ENCODE measurements at regions not wholly inside any gene's neighbourhood (a gene's known extent, or its start where the extent isn't known, plus 50 kb on each side); places are given as distances from the start of the nearest gene placed in this dataset.

DNA sequence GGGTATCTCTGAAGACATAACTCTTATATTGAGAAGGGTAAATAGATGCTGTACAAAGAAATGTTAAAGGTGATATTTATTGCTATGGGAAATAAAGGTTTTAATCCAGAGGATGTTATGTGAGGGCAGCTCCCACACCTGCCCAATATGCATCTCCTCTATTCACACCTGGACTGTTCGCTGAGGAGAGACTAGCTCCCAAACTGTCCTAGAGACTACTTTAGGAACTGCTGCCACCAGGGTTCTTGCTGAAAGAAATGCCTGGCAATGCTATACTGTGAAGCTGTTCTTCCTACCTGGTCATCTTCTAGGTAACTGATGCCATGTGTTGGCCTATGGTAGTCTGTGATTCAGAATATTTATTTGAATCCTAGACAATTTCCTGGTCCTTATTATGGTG lies 1421.5 kb upstream of the SPRY2 start:
- Histone ChIP-seq H3K14ac (replicated peaks; ENCODE audit: low read depth, low read length) (no peak overlapping the region), H4K5ac (ENCODE audit: low read depth, low read length) (no peak overlapping the region), H3K4me1 (ENCODE audit: control insufficient read depth, insufficient read depth, low read length) (no peaks in the 10 kb centered on the region), H2AK9ac (replicated peaks; ENCODE audit: low read depth, low read length, poor library complexity) (no peak overlapping the region), H3K4me3 (ENCODE audit: insufficient read depth, low read depth, low read length) (no peak overlapping the region), H3K79me1 (ENCODE audit: low read depth in 1 of 2, low read length in 2 of 2) (no peaks in the 10 kb centered on the region), H2BK120ac (ENCODE audit: low read depth, low read length) (no peak overlapping the region), H3K9me1 (ENCODE audit: insufficient read depth, low read length) (no peaks in the 10 kb centered on the region), H2BK20ac (ENCODE audit: low read depth, low read length) (no peak overlapping the region), H3K9me3 (ENCODE audit: control insufficient read depth, insufficient read depth, low read length) (peaks cover 5% of the 10 kb centered on the region), H3K9ac (ENCODE audit: low read depth, low read length) (no peak overlapping the region), H4K20me1 (ENCODE audit: insufficient read depth, low read length) (no peaks in the 10 kb centered on the region), H2BK5ac (ENCODE audit: low read depth, low read length, poor library complexity, severe bottlenecking) (no peak overlapping the region), H4K8ac (ENCODE audit: low read depth in 2 of 2, low read length in 2 of 2) (no peak overlapping the region), H3K36me3 (ENCODE audit: control insufficient read depth, insufficient read depth, low read length) (no peaks in the 10 kb centered on the region), H2AK5ac (ENCODE audit: low read depth, low read length) (no peak overlapping the region), H2AFZ (replicated peaks; ENCODE audit: low read length, poor library complexity) (no peak overlapping the region), H2BK15ac (ENCODE audit: low read depth, low read length) (no peak overlapping the region), H3K56ac (ENCODE audit: extremely low read depth, insufficient read depth, low read length) (no peak overlapping the region), H3K27me3 (ENCODE audit: control insufficient read depth, insufficient read depth, low read length) (no peaks in the 10 kb centered on the region), H3K4ac (ENCODE audit: low read depth, low read length) (no peak overlapping the region), H4K91ac (ENCODE audit: insufficient read depth, low read depth, low read length) (no peak overlapping the region), H3K4me2 (ENCODE audit: low read depth, low read length) (no peak overlapping the region), H3K18ac (ENCODE audit: low read depth, low read length) (no peak overlapping the region), H3K23ac (ENCODE audit: low read depth, low read length) (no peak overlapping the region), H3K27ac (ENCODE audit: insufficient read depth, low read length) (no peak overlapping the region)
- dilution Hi-C loops (cut with HindIII; ENCODE audit: low sequenced_read_pairs, unreplicated experiment) (no loop called here), in situ Hi-C loops (cut with MboI; ENCODE audit: low sequenced_read_pairs) (no loop called here), intact Hi-C loops (cut with micrococcal nuclease) (no loop called here)
- BruUV-seq (replicated peaks), result no TSS peak
- ChIA-PET CTCF (no interaction called here), POLR2A (ENCODE audit: unreplicated experiment) (no interaction called here)
- ATAC-seq (ENCODE audit: low read depth) (no peak), DNase-seq (no peak)
- WGBS, 2 experiments (ENCODE audit: extremely low coverage in 2 of 2, insufficient read length in 1 of 2), result no CpG with 5 or more reads among the region's 1 CpG
- TF ChIP-seq SMC3 (IDR thresholded peaks at IDR 0.05; ENCODE audit: low read depth, low read length), result no peak
- TF ChIP-seq POLR2A (IDR thresholded peaks at IDR 0.05; ENCODE audit: low read depth, low read length), result no peak
- TF ChIP-seq, protein P1, sequence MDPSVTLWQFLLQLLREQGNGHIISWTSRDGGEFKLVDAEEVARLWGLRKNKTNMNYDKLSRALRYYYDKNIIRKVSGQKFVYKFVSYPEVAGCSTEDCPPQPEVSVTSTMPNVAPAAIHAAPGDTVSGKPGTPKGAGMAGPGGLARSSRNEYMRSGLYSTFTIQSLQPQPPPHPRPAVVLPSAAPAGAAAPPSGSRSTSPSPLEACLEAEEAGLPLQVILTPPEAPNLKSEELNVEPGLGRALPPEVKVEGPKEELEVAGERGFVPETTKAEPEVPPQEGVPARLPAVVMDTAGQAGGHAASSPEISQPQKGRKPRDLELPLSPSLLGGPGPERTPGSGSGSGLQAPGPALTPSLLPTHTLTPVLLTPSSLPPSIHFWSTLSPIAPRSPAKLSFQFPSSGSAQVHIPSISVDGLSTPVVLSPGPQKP (IDR thresholded peaks at IDR 0.05; ENCODE audit: borderline replicate concordance, low read depth, low read length), result no peak
- no peak for TF ChIP-seq MXI1 (IDR thresholded peaks at IDR 0.05; ENCODE audit: borderline replicate concordance, low read depth, low read length)
- no peak for TF ChIP-seq MAFK (IDR thresholded peaks at IDR 0.05; ENCODE audit: low read depth, low read length)
- no peak for TF ChIP-seq CHD1 (IDR thresholded peaks at IDR 0.05; ENCODE audit: low read depth, low read length)
- TF ChIP-seq, protein P2, sequence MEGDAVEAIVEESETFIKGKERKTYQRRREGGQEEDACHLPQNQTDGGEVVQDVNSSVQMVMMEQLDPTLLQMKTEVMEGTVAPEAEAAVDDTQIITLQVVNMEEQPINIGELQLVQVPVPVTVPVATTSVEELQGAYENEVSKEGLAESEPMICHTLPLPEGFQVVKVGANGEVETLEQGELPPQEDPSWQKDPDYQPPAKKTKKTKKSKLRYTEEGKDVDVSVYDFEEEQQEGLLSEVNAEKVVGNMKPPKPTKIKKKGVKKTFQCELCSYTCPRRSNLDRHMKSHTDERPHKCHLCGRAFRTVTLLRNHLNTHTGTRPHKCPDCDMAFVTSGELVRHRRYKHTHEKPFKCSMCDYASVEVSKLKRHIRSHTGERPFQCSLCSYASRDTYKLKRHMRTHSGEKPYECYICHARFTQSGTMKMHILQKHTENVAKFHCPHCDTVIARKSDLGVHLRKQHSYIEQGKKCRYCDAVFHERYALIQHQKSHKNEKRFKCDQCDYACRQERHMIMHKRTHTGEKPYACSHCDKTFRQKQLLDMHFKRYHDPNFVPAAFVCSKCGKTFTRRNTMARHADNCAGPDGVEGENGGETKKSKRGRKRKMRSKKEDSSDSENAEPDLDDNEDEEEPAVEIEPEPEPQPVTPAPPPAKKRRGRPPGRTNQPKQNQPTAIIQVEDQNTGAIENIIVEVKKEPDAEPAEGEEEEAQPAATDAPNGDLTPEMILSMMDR (conservative IDR thresholded peaks at IDR 0.05; ENCODE audit: low read depth, low read length), result no peak
- no peak for TF ChIP-seq BHLHE40 (IDR thresholded peaks at IDR 0.05; ENCODE audit: low read depth, low read length)
- no peak for TF ChIP-seq FOS (IDR thresholded peaks at IDR 0.05; ENCODE audit: low read depth, low read length)
- TF ChIP-seq, protein P3, sequence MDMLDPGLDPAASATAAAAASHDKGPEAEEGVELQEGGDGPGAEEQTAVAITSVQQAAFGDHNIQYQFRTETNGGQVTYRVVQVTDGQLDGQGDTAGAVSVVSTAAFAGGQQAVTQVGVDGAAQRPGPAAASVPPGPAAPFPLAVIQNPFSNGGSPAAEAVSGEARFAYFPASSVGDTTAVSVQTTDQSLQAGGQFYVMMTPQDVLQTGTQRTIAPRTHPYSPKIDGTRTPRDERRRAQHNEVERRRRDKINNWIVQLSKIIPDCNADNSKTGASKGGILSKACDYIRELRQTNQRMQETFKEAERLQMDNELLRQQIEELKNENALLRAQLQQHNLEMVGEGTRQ (IDR thresholded peaks at IDR 0.05; ENCODE audit: low read depth, low read length), result no peak

Data from IMR-90 (cell line).